Trophoblast cell (in vitro differentiated cells and primary cell): ENCODE measurements at regions not wholly inside any gene's neighbourhood (a gene's known extent, or its start where the extent isn't known, plus 50 kb on each side); places are given as distances from the start of the nearest gene placed in this dataset.

Experiments used
- DNase-seq, 2 donors: peaks; one replicate each; pipeline ENCODE4 v3.0.0-alpha.2; 2016
- H2AFZ ChIP-seq: 2 replicates; pipeline ENCODE4 v1.6.1; 2013; ENCODE audit warnings: low read length, moderate library complexity, mild to moderate bottlenecking; ENCODE audit not compliant: insufficient read depth, poor library complexity
- H2AK5ac ChIP-seq: 2 replicates; pipeline ENCODE4 v1.6.1; 2013; ENCODE audit warnings: mild to moderate bottlenecking, low read length
- H2BK120ac ChIP-seq: 2 replicates; pipeline ENCODE4 v1.6.1; 2013; ENCODE audit warnings: low read length, mild to moderate bottlenecking, moderate library complexity; ENCODE audit not compliant: insufficient read depth, poor library complexity
- H2BK12ac ChIP-seq: 2 replicates; pipeline ENCODE4 v1.6.1; 2013; ENCODE audit warnings: mild to moderate bottlenecking, low read length, moderate library complexity
- H2BK5ac ChIP-seq: 2 replicates; pipeline ENCODE4 v1.6.1; 2013; ENCODE audit warnings: low read length, low read depth, moderate library complexity, mild to moderate bottlenecking; ENCODE audit not compliant: poor library complexity
- H3K14ac ChIP-seq: 2 replicates; pipeline ENCODE4 v1.6.1; 2013; ENCODE audit warnings: mild to moderate bottlenecking, low read length
- H3K18ac ChIP-seq: 2 replicates; pipeline ENCODE4 v1.6.1; 2013; ENCODE audit warnings: mild to moderate bottlenecking, low read length
- H3K23ac ChIP-seq: 2 replicates; pipeline ENCODE4 v1.6.1; 2013; ENCODE audit warnings: low read length
- H3K27ac ChIP-seq: 2 replicates; pipeline ENCODE4 v1.5.1; 2013; ENCODE audit warnings: low read depth, mild to moderate bottlenecking, inconsistent platforms, low read length, moderate library complexity
- H3K27me3 ChIP-seq: 2 replicates; pipeline ENCODE4 v1.6.1; 2013; ENCODE audit warnings: inconsistent platforms, mild to moderate bottlenecking, low read length, moderate library complexity; ENCODE audit not compliant: insufficient read depth
- H3K36me3 ChIP-seq, 2 experiments: 1 replicate in 1 of 2; 2 replicates in 1 of 2; pipeline ENCODE4 v1.6.1; 2013; ENCODE audit warnings: low read length in 2 of 2, mild to moderate bottlenecking in 2 of 2, moderate library complexity in 1 of 2; ENCODE audit not compliant: insufficient read depth in 2 of 2, control insufficient read depth in 1 of 2
- H3K4ac ChIP-seq: 2 replicates; pipeline ENCODE4 v1.6.1; 2013; ENCODE audit warnings: low read depth, mild to moderate bottlenecking, low read length, moderate library complexity
- H3K4me1 ChIP-seq, 2 experiments: 1 replicate in 1 of 2; 2 replicates in 1 of 2; pipeline ENCODE4 v1.6.1; 2013; ENCODE audit warnings: low read length in 2 of 2, mild to moderate bottlenecking in 2 of 2, moderate library complexity in 1 of 2; ENCODE audit not compliant: insufficient read depth in 2 of 2, control insufficient read depth in 1 of 2
- H3K4me2 ChIP-seq: 2 replicates; pipeline ENCODE4 v1.6.1; 2013; ENCODE audit warnings: inconsistent platforms, mild to moderate bottlenecking, low read length, moderate library complexity
- H3K4me3 ChIP-seq: 2 replicates; pipeline ENCODE4 v1.5.1; 2013; ENCODE audit warnings: mild to moderate bottlenecking, low read depth, low read length, inconsistent platforms
- H3K79me1 ChIP-seq: one replicate; pipeline ENCODE4 v1.6.1; 2013; ENCODE audit warnings: low read length
- H3K79me2 ChIP-seq: 2 replicates; pipeline ENCODE4 v1.6.1; 2013; ENCODE audit warnings: low read length, mild to moderate bottlenecking; ENCODE audit not compliant: control insufficient read depth, insufficient read depth, poor library complexity
- H3K9ac ChIP-seq: 2 replicates; pipeline ENCODE4 v1.6.1; 2013; ENCODE audit warnings: mild to moderate bottlenecking, low read length
- H3K9me3 ChIP-seq: 2 replicates; pipeline ENCODE4 v1.6.1; 2013; ENCODE audit warnings: low read depth, mild to moderate bottlenecking, control low read depth, inconsistent platforms, low read length; ENCODE audit not compliant: insufficient read depth
- H4K12ac ChIP-seq: 2 replicates; pipeline ENCODE4 v1.6.1; 2013; ENCODE audit warnings: low read depth, mild to moderate bottlenecking, low read length, moderate library complexity
- H4K8ac ChIP-seq: 2 replicates; pipeline ENCODE4 v1.6.1; 2013; ENCODE audit warnings: low read depth, mild to moderate bottlenecking, low read length, moderate library complexity
- H4K91ac ChIP-seq: one replicate; pipeline ENCODE4 v1.6.1; 2013; ENCODE audit warnings: low read depth, mild to moderate bottlenecking, low read length, moderate library complexity
- WGBS: extraction: QIAGEN DNeasy Blood & Tissue Kit; methylation state at CpG from one replicate; pipeline ENCODE4 v1.1.7; 2013; ENCODE audit warnings: missing lambda C conversion rate; ENCODE audit not compliant: insufficient read length, insufficient coverage; ENCODE audit errors: extremely low coverage; 5-methylcytosine and 5-hydroxymethylcytosine counted together

- H2BK120ac ChIP-seq = no peak overlapping the region
- WGBS = no CpG with 5 or more reads among the region's 2 CpGs
- H3K4ac ChIP-seq = no peak overlapping the region
- H3K4me3 ChIP-seq = no peak overlapping the region
- no peaks in the 10 kb centered on the region for H3K9me3 ChIP-seq
- no peak overlapping the region for H2AK5ac ChIP-seq
- H4K12ac ChIP-seq = no peak overlapping the region
- H3K4me2 ChIP-seq = no peak overlapping the region
- no peaks in the 10 kb centered on the region for H3K27me3 ChIP-seq
- no peak overlapping the region for H4K8ac ChIP-seq
- no peak overlapping the region for H2BK12ac ChIP-seq
- H3K9ac ChIP-seq = no peak overlapping the region
- H3K18ac ChIP-seq = no peak overlapping the region
- H4K91ac ChIP-seq = no peak overlapping the region
- H3K36me3 ChIP-seq = no peaks in the 10 kb centered on the region
- H3K27ac ChIP-seq = no peak overlapping the region
- H3K79me1 ChIP-seq = no peaks in the 10 kb centered on the region
- no peak for DNase-seq
- H3K4me1 ChIP-seq = no peaks in the 10 kb centered on the region
- no peak overlapping the region for H2AFZ ChIP-seq
- H3K23ac ChIP-seq = no peak overlapping the region
- H2BK5ac ChIP-seq = no peak overlapping the region
- no peaks in the 10 kb centered on the region for H3K79me2 ChIP-seq
- no peak overlapping the region for H3K14ac ChIP-seq
Observed at GRCh38 chr4:151911970-151912369, 151.2 kb upstream of the GATB start.

- H2AK5ac ChIP-seq = no peak overlapping the region
- no CpG with 5 or more reads among the region's 4 CpGs for WGBS
Observed at GRCh38 chr4:151908734-151909497, 148.1 kb upstream of the GATB start.

GRCh38 chr4:151908201-151908600 is 147.4 kb upstream of the GATB start:
- H3K4me2 ChIP-seq = no peak overlapping the region
- no peak overlapping the region for H3K4ac ChIP-seq
- H3K27ac ChIP-seq = no peak overlapping the region
- DNase-seq = no peak
- H3K27me3 ChIP-seq = no peaks in the 10 kb centered on the region
- H3K18ac ChIP-seq = no peak overlapping the region
- H3K4me1 ChIP-seq = no peaks in the 10 kb centered on the region
- no peak overlapping the region for H2BK5ac ChIP-seq
- no peak overlapping the region for H2BK12ac ChIP-seq
- no peaks in the 10 kb centered on the region for H3K79me1 ChIP-seq
- H3K79me2 ChIP-seq = no peaks in the 10 kb centered on the region
- no peak overlapping the region for H3K23ac ChIP-seq
- no peak overlapping the region for H2AFZ ChIP-seq
- no peak overlapping the region for H2AK5ac ChIP-seq
- no peak overlapping the region for H3K14ac ChIP-seq
- no peak overlapping the region for H3K9ac ChIP-seq
- H4K12ac ChIP-seq = no peak overlapping the region
- no peaks in the 10 kb centered on the region for H3K36me3 ChIP-seq
- H2BK120ac ChIP-seq = no peak overlapping the region
- H4K8ac ChIP-seq = no peak overlapping the region
- no peak overlapping the region for H3K4me3 ChIP-seq
- H4K91ac ChIP-seq = no peak overlapping the region
- no peaks in the 10 kb centered on the region for H3K9me3 ChIP-seq
- WGBS = no CpG with 5 or more reads among the region's 3 CpGs

More at GRCh38 chr4:151908734-151909497, 148.1 kb upstream of the GATB start:
- Histone ChIP-seq H3K27ac (no peak overlapping the region), H4K8ac (no peak overlapping the region), H3K27me3 (no peaks in the 10 kb centered on the region), H3K9me3 (no peaks in the 10 kb centered on the region), H3K4me1 (no peaks in the 10 kb centered on the region), H3K14ac (no peak overlapping the region), H3K9ac (no peak overlapping the region), H3K4me3 (no peak overlapping the region), H3K4me2 (no peak overlapping the region), H4K91ac (no peak overlapping the region), H2BK5ac (no peak overlapping the region), H3K4ac (no peak overlapping the region), H3K23ac (no peak overlapping the region), H3K18ac (no peak overlapping the region), H2BK120ac (no peak overlapping the region), H2BK12ac (no peak overlapping the region), H3K79me2 (no peaks in the 10 kb centered on the region), H3K79me1 (no peaks in the 10 kb centered on the region), H2AFZ (no peak overlapping the region), H4K12ac (no peak overlapping the region), H3K36me3 (no peaks in the 10 kb centered on the region)
- no peak for DNase-seq

GRCh38 chr4:151906438-151906837 is 145.6 kb upstream of the GATB start:
- Histone ChIP-seq H3K18ac (no peak overlapping the region), H2AFZ (no peak overlapping the region), H2BK120ac (no peak overlapping the region), H3K27ac (no peak overlapping the region), H3K4me3 (no peak overlapping the region), H2AK5ac (no peak overlapping the region), H3K4me2 (no peak overlapping the region), H3K9me3 (no peaks in the 10 kb centered on the region), H4K8ac (no peak overlapping the region), H2BK5ac (no peak overlapping the region), H4K12ac (no peak overlapping the region), H4K91ac (no peak overlapping the region), H3K79me2 (no peaks in the 10 kb centered on the region), H3K23ac (no peak overlapping the region), H3K4ac (no peak overlapping the region), H3K14ac (no peak overlapping the region), H3K4me1 (no peaks in the 10 kb centered on the region), H2BK12ac (no peak overlapping the region), H3K27me3 (no peaks in the 10 kb centered on the region), H3K9ac (no peak overlapping the region), H3K36me3 (no peaks in the 10 kb centered on the region), H3K79me1 (no peaks in the 10 kb centered on the region)
- no peak for DNase-seq
- no CpG with 5 or more reads among the region's 4 CpGs for WGBS
